Neural progenitor cell (in vitro differentiated cells): ENCODE measurements at regions not wholly inside any gene's neighbourhood (a gene's known extent, or its start where the extent isn't known, plus 50 kb on each side); places are given as distances from the start of the nearest gene placed in this dataset.

Experiments used
- CTCF ChIP-seq: fragments of 200-600 bp; sonication (generic); IDR thresholded peaks from 2 replicates; pipeline ENCODE4 v1.5.1; 2017; ENCODE audit warnings: antibody characterized with exemption, mild to moderate bottlenecking
- EZH2 ChIP-seq: fragments of 200-600 bp; sonication (generic); IDR thresholded peaks from 2 replicates; pipeline ENCODE4 v1.6.1; 2017; ENCODE audit warnings: antibody characterized with exemption, mild to moderate bottlenecking, moderate library complexity
- EZH2phosphoT487 ChIP-seq: fragments of 200-600 bp; sonication (generic); IDR thresholded peaks from 2 replicates; pipeline ENCODE4 v1.6.1; 2017; ENCODE audit warnings: antibody characterized with exemption

DNA sequence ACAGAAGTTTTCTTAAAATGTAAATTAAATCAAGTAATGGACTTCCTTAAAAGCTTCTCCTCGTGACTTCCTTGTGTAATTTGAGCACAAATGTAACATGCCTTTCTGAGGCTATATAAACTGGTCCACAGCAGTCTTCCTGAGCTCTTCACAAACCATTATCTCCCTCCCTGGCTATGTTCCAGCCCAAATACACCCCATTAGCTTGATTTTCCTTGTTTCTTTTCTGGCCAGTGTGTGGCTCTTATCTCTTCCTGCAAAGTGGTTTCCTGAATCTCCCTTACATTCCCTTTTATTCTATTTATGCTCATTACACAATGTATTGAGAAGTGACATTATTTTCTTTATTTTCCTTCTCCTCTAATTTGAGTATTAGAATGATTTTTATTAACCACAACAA, 1085.3 kb upstream of the PCDH10 start:
- no peak for TF ChIP-seq CTCF
- TF ChIP-seq EZH2phosphoT487: no peak
- TF ChIP-seq EZH2: no peak
